ENCODE measurements at regions not wholly inside any gene's neighbourhood (a gene's known extent, or its start where the extent isn't known, plus 50 kb on each side); places are given as distances from the start of the nearest gene placed in this dataset.
A peak's percentile ranks its signal among the peaks of the same experiment; 100 is the strongest.

DNA sequence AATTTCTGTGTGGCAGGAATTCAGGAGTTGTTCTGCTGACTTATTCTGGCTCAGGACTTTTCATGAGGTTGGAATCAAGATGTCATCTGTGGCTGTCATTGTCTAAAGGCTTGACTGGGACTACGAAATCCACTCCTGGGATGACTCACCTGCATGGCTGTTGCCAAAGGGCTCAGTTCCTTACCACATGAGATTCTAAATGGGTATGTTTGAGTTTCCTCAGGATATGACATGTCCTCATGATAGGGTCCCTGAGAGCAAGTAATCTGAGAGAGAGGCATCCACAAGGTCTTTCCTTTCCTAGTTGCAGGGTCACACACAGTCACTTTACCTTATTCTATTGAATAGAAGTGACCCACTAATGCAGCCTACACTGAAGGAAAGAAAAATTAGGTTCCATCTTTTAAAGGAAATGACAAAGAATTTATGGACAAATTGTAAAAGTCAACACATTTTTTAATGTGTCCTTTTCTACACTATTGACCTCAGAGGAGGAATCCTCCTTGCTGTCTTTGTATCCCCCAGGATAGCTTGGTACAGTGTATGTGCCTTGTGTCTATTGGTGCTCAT is 1025.0 kb upstream of the GJE1 start:
- H3K36me3 Mint-ChIP-seq (ENCODE audit: low read depth): no peaks in the 10 kb centered on the region
- no peaks in the 10 kb centered on the region for H3K27me3 Mint-ChIP-seq (ENCODE audit: insufficient read depth)
- H3K4me3 Mint-ChIP-seq: no peak overlapping the region
- H3K9me3 Mint-ChIP-seq: no peaks in the 10 kb centered on the region; the same call in 1 of the 2 replicates
- H3K4me1 Mint-ChIP-seq (ENCODE audit: low read depth): peaks cover 66% of the 10 kb centered on the region
- peak overlapping the region; percentile 50 for H3K27ac Mint-ChIP-seq
- TF ChIP-seq, protein P1, sequence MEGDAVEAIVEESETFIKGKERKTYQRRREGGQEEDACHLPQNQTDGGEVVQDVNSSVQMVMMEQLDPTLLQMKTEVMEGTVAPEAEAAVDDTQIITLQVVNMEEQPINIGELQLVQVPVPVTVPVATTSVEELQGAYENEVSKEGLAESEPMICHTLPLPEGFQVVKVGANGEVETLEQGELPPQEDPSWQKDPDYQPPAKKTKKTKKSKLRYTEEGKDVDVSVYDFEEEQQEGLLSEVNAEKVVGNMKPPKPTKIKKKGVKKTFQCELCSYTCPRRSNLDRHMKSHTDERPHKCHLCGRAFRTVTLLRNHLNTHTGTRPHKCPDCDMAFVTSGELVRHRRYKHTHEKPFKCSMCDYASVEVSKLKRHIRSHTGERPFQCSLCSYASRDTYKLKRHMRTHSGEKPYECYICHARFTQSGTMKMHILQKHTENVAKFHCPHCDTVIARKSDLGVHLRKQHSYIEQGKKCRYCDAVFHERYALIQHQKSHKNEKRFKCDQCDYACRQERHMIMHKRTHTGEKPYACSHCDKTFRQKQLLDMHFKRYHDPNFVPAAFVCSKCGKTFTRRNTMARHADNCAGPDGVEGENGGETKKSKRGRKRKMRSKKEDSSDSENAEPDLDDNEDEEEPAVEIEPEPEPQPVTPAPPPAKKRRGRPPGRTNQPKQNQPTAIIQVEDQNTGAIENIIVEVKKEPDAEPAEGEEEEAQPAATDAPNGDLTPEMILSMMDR (IDR thresholded peaks at IDR 0.05): no peak
- DNase-seq: peak; percentile 62

DNA sequence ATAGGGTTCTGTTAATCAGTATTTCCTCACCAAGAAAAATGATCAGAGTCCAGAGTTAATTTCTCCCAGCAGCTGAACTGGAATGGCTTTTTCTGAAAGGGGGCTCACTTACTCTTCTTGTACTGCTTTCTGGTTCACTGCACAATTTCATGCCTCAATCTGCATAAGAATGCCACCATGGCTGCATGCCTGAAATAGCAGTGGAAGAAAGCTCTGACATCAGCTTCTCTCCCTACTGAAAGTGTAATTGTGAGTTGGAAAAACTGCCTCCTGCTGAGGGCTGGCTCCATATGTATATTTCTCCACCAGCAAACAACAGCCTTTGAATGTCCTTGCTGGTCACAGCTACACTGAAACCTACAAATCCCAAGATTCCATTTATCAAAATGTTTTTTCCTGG is 1027.2 kb upstream of the GJE1 start:
- Mint-ChIP-seq H3K27ac (peak overlapping the region; percentile 67), H3K27me3 (ENCODE audit: insufficient read depth) (no peaks in the 10 kb centered on the region)
- DNase-seq: no peak

DNA sequence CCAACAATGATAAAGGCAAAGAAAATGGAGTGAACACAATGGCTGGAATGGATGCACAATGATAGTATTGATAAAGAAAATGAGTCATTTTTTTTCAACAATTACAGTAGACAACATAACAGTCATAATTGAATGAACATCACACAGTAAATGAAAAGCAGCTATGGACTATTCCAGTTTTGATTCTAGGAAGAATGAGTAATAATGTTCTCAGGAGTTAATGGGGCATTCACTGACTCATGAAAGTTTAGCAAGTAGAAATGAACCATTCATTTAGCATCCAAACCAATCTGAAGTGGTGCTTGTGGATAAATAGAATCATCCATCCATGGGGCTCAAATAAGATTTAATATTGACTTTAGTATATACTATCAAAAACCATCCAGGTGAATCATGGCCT is 1029.5 kb upstream of the GJE1 start:
- Mint-ChIP-seq H3K27ac (peak overlapping the region; percentile 40), H3K9me3 (peaks cover under 1% of the 10 kb centered on the region), H3K4me1 (ENCODE audit: low read depth) (peaks cover 41% of the 10 kb centered on the region), H3K36me3 (ENCODE audit: low read depth) (peaks cover 7% of the 10 kb centered on the region), H3K4me3 (no peak overlapping the region), H3K27me3 (ENCODE audit: insufficient read depth) (no peaks in the 10 kb centered on the region)
- DNase-seq: peak; percentile 44
- TF ChIP-seq, protein P1 (IDR thresholded peaks at IDR 0.05): no peak

More for the DNA sequence above, 1027.2 kb upstream of the GJE1 start:
- H3K4me1 Mint-ChIP-seq (ENCODE audit: low read depth): peaks cover 54% of the 10 kb centered on the region
- H3K9me3 Mint-ChIP-seq: no peaks in the 10 kb centered on the region; the same call in 1 of the 2 replicates
- TF ChIP-seq, protein P1 (IDR thresholded peaks at IDR 0.05): no peak
- H3K4me3 Mint-ChIP-seq: no peak overlapping the region
- H3K36me3 Mint-ChIP-seq (ENCODE audit: low read depth): no peaks in the 10 kb centered on the region

DNA sequence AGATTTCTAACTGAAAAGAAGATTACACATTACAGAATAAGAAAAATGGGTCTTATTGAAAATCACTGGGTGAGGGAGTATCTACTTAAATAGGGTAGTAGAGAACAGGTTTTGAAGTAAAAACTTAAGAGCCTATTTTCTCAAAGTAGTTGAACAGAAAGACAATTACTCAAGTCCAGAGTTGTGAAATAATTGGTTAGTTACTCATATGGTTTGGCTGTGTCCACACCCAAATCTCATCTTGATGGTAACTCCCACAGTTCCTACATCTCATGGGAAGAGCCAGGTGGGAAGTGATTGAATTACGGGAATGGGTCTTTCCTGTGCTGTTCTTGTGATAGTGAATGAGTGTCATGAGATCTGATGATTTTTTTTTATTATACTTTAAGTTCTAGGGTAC is 1035.3 kb upstream of the GJE1 start:
- TF ChIP-seq, protein P1 (IDR thresholded peaks at IDR 0.05): no peak
- Mint-ChIP-seq H3K36me3 (ENCODE audit: low read depth) (peaks cover 24% of the 10 kb centered on the region), H3K27ac (no peak overlapping the region), H3K4me3 (no peak overlapping the region), H3K27me3 (ENCODE audit: insufficient read depth) (no peaks in the 10 kb centered on the region), H3K4me1 (ENCODE audit: low read depth) (no peaks in the 10 kb centered on the region), H3K9me3 (peaks cover 12% of the 10 kb centered on the region; the same call in 1 of the 2 replicates)
- DNase-seq: no peak

DNA sequence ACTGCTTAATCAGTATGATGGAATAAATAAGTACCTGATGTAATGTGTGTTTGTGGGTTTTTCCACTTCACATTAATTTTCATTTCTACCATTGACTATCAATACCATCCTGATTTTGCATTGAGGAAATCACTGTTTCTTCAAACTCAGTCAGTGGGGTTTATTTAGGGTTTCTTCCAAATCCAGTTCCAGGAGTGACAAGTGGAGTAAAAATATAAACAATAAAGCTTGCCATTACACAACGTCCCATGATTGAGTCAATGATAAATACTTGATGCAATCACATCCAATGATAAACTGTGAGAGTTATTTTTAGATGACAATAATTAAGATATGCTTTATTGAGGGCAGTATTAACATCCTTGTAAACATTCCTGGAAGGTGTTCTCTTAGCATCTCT is 1037.4 kb upstream of the GJE1 start:
- Mint-ChIP-seq H3K4me1 (ENCODE audit: low read depth) (no peaks in the 10 kb centered on the region), H3K27me3 (ENCODE audit: insufficient read depth) (no peaks in the 10 kb centered on the region), H3K4me3 (no peak overlapping the region), H3K27ac (no peak overlapping the region), H3K36me3 (ENCODE audit: low read depth) (peaks cover 24% of the 10 kb centered on the region), H3K9me3 (peaks cover 12% of the 10 kb centered on the region; the same call in 1 of the 2 replicates)
- no peak for DNase-seq
- TF ChIP-seq, protein P1 (IDR thresholded peaks at IDR 0.05): no peak

Data from HFFc6 (cell line).